ENCODE measurements at regions not wholly inside any gene's neighbourhood (a gene's known extent, or its start where the extent isn't known, plus 50 kb on each side); places are given as distances from the start of the nearest gene placed in this dataset.
A peak's percentile ranks its signal among the peaks of the same experiment; 100 is the strongest.
"Not testable (repeated sequence)": the region's sequence is repeated elsewhere in the genome, so short reads cannot be mapped to it uniquely, and the experiment has no call there.

GRCh38 chr4:13783800-13784411, 156.4 kb upstream of the BOD1L1 start:
- Histone ChIP-seq H3K27me3 (no peaks in the 10 kb centered on the region), H3K9me3 (replicated peaks in 1 of 11) (peaks cover 0 to 23% (median 5%) of the 10 kb centered on the region in 11 experiments; a peak in 10 of 22 replicates), H3K9ac (no peak overlapping the region), H4K20me1 (no peaks in the 10 kb centered on the region), H3K4me2 (peak overlapping the region; percentile 5 to 50 (median 39); a peak in 19 of 22 replicates), H3K36me3 (no peaks in the 10 kb centered on the region), H3K27ac (no peak overlapping the region), H3K4me3 (no peak overlapping the region), H3K4me1 (peaks cover 7 to 15% (median 9%) of the 10 kb centered on the region in 10 experiments; a peak in 19 of 20 replicates)
- TF ChIP-seq Cebpa-rat (IDR thresholded peaks at IDR 0.05) = no peak

- H3K27me3 ChIP-seq = no peaks in the 10 kb centered on the region
- no peak for TF ChIP-seq Cebpa-rat (IDR thresholded peaks at IDR 0.05)
- no peak overlapping the region for H3K27ac ChIP-seq
- no peaks in the 10 kb centered on the region for H4K20me1 ChIP-seq
- no peaks in the 10 kb centered on the region for H3K9me3 ChIP-seq (replicated peaks in 1 of 11)
- no peak overlapping the region for H3K4me3 ChIP-seq
- H3K4me1 ChIP-seq = 0 out of 20 replicates have a peak, but pooled peaks cover 0 to 4% (median 0%) of the 10 kb centered on the region in 10 experiments
- no peak overlapping the region for H3K4me2 ChIP-seq
- H3K9ac ChIP-seq = no peak overlapping the region
- H3K36me3 ChIP-seq = no peaks in the 10 kb centered on the region
Measured at GRCh38 chr4:13793020-13793710, 165.6 kb upstream of the BOD1L1 start.

DNA sequence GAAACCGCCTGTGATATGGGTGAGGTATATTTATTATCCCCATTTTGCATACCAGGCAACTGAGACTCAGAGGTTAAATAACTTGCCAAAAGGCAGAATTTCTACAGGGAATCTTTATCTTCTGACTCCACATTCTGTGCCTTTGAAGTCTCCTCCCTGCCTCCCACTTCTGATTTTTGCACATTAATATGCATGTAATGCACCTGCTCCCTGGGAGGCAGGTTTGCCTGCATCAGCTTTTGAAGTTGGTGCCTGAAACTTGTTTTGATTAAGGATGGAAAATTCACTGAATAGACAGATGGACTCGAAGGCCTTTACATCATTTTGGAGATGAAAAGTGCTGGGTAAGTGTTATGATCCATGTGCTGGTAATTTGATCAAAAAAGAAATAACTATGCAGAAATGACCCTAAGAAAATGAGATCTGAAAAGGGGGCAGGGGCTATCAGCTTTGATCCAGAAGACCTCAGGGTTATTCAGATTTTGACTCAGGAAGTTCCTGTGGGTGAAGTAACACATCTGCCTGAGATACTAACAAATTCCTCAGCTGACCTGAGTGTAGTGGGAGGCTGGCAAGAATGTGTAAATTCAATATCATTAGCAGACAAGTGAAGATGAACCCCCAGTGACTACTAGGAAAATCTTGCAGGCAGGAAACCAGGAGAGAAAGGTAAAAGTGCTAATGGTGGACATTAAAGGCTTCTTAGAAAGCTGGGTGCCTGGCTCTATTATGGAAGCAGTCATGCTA, 167.5 kb upstream of the BOD1L1 start:
- Histone ChIP-seq H3K4me3 (no peak overlapping the region), H3K4me2 (no peak overlapping the region), H4K20me1 (no peaks in the 10 kb centered on the region), H3K9ac (no peak overlapping the region), H3K9me3 (replicated peaks in 1 of 11) (no peaks in the 10 kb centered on the region), H3K27ac (no peak overlapping the region), H3K4me1 (0 out of 20 replicates have a peak, but pooled peaks cover 0 to 4% (median 0%) of the 10 kb centered on the region in 10 experiments), H3K27me3 (no peaks in the 10 kb centered on the region), H3K36me3 (no peaks in the 10 kb centered on the region)
- TF ChIP-seq Cebpa-rat (IDR thresholded peaks at IDR 0.05) = no peak

DNA sequence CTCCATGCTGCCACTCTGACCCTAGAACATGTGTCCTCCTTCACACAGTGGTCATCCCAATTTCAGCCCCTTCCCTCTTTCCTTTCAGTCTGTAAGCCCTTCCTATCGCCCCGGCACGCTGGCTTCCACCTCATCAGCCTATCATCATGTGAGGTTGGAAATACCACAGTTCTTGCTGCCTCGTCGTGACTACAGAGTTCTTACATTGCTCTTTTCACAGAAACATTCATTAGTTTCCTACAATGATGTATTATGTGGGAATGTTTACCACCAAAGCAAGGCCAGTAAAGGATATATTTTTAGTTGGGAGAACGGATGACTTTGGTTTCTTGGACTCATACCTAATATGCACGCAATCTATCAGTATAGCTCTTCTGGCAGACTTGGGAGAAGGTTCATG, 169.5 kb upstream of the BOD1L1 start:
- Histone ChIP-seq H3K27ac (no peak overlapping the region), H3K4me3 (no peak overlapping the region), H3K9ac (no peak overlapping the region), H4K20me1 (no peaks in the 10 kb centered on the region), H3K36me3 (no peaks in the 10 kb centered on the region), H3K27me3 (no peaks in the 10 kb centered on the region), H3K4me1 (0 out of 20 replicates have a peak, but pooled peaks cover 0 to 4% (median 0%) of the 10 kb centered on the region in 10 experiments), H3K4me2 (no peak overlapping the region), H3K9me3 (replicated peaks in 1 of 11) (no peaks in the 10 kb centered on the region)
- no peak for TF ChIP-seq Cebpa-rat (IDR thresholded peaks at IDR 0.05)

DNA sequence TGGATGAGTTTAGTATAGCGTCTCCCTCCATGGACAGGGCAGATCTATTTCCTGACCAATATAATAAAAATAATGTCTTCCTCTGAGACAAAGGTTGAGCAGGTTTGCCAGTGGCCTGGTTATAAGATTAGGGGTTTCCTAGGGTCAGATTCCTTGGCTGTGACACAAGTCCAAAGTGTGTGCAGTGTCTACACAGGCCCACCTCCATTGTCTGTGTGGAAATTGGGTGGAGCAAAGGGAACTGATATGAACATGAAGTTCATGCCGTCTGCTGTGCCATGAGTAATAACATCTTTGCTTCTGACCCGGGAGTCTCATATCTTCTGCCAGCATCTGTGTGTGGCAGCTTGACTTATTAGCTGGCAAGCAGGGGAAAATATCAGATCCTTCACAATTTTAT, 187.7 kb upstream of the BOD1L1 start:
- Histone ChIP-seq H3K27me3 (no peaks in the 10 kb centered on the region), H3K36me3 (no peaks in the 10 kb centered on the region), H3K4me3 (no peak overlapping the region), H4K20me1 (no peaks in the 10 kb centered on the region), H3K4me2 (no peak overlapping the region), H3K9ac (no peak overlapping the region), H3K4me1 (no peaks in the 10 kb centered on the region), H3K27ac (no peak overlapping the region), H3K9me3 (replicated peaks in 1 of 11) (peaks cover 0 to 11% (median 0%) of the 10 kb centered on the region in 11 experiments; a peak in 1 of 22 replicates)
- TF ChIP-seq Cebpa-rat (IDR thresholded peaks at IDR 0.05) = no peak

DNA sequence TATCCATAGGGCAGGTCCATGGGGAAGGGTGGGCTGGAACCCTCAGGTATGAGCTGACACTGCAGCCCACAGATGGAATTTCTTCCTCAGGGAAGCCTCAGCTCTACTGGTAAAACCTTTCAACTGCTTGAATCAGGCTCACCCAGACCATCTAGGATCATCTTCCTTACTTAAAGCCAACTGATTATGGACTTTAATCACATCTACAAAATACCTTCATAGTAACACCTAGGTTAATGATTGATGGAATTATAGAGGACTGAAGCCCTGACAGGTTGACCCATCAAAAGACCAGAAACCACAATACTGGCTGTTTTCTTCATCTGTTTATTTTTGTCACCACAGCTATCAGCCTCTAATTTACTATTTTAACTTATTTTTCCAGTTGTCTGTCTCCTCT, 188.9 kb upstream of the BOD1L1 start:
- peaks cover 0 to 11% (median 0%) of the 10 kb centered on the region in 11 experiments; a peak in 2 of 22 replicates for H3K9me3 ChIP-seq (replicated peaks in 1 of 11)

DNA sequence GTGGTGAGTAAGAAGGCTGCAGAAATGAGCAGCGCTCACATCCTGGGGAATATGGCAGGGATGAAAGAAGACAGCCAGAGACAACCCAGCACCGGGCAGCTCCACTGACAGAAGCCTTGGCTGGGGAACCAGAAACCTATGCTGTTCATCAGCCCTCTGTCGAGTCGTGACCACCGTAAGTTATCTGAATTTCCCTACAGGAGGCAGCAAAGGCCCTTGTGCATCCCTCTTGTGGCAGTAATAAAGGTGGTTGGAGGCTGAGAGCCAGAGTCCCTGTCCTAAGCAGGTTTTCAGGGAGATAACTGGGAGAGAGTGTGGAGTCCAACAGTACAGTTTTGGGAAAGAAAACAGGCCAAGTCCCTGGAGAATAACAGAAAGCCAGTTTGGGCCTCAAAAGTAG, 194.0 kb upstream of the BOD1L1 start:
- no peak overlapping the region for H3K4me3 ChIP-seq
- H3K27me3 ChIP-seq = no peaks in the 10 kb centered on the region
- no peaks in the 10 kb centered on the region for H4K20me1 ChIP-seq
- no peak overlapping the region for H3K9ac ChIP-seq
- H3K4me1 ChIP-seq = no peaks in the 10 kb centered on the region
- H3K27ac ChIP-seq = no peak overlapping the region
- TF ChIP-seq Cebpa-rat (IDR thresholded peaks at IDR 0.05) = no peak
- H3K9me3 ChIP-seq (replicated peaks in 1 of 11) = peaks cover 32 to 50% (median 41%) of the 10 kb centered on the region in 11 experiments
- H3K4me2 ChIP-seq = no peak overlapping the region
- no peaks in the 10 kb centered on the region for H3K36me3 ChIP-seq

More for the DNA sequence above, 188.9 kb upstream of the BOD1L1 start:
- H3K27me3 ChIP-seq = no peaks in the 10 kb centered on the region
- H3K9ac ChIP-seq = no peak overlapping the region
- H3K36me3 ChIP-seq = no peaks in the 10 kb centered on the region
- no peak overlapping the region for H3K27ac ChIP-seq
- H3K4me1 ChIP-seq = no peaks in the 10 kb centered on the region
- H4K20me1 ChIP-seq = no peaks in the 10 kb centered on the region
- H3K4me2 ChIP-seq = no peak overlapping the region
- TF ChIP-seq Cebpa-rat (IDR thresholded peaks at IDR 0.05) = no peak
- no peak overlapping the region for H3K4me3 ChIP-seq

GRCh38 chr4:13825822-13826221, 198.3 kb upstream of the BOD1L1 start:
- H3K4me1 ChIP-seq, H3K36me3 ChIP-seq, H3K9ac ChIP-seq, H4K20me1 ChIP-seq, H3K27ac ChIP-seq, H3K27me3 ChIP-seq, H3K4me2 ChIP-seq, H3K4me3 ChIP-seq: not testable (repeated sequence)
- H3K9me3 ChIP-seq (replicated peaks in 1 of 11) = peaks cover 34 to 55% (median 43%) of the 10 kb centered on the region in 11 experiments

GRCh38 chr4:13829457-13829856, 201.9 kb upstream of the BOD1L1 start:
- no peak overlapping the region for H3K4me3 ChIP-seq
- no peak overlapping the region for H3K27ac ChIP-seq
- H3K9ac ChIP-seq = no peak overlapping the region
- H3K4me2 ChIP-seq = no peak overlapping the region
- H3K4me1 ChIP-seq = no peaks in the 10 kb centered on the region
- peaks cover 20 to 27% (median 23%) of the 10 kb centered on the region in 11 experiments for H3K9me3 ChIP-seq (replicated peaks in 1 of 11)
- no peaks in the 10 kb centered on the region for H3K27me3 ChIP-seq
- no peaks in the 10 kb centered on the region for H3K36me3 ChIP-seq
- TF ChIP-seq Cebpa-rat (IDR thresholded peaks at IDR 0.05) = no peak
- H4K20me1 ChIP-seq = no peaks in the 10 kb centered on the region

Data from BLaER1 treated with 17β-estradiol and CSF1 and Interleukin-3, amounts not matched to agents 10 nM and 100 nM (cell line).